ENCODE measurements at regions not wholly inside any gene's neighbourhood (a gene's known extent, or its start where the extent isn't known, plus 50 kb on each side); places are given as distances from the start of the nearest gene placed in this dataset.

GRCh38 chr4:11765849-11766453, 337.3 kb upstream of the HS3ST1 start:
- BruUV-seq (replicated peaks), result no TSS peak
- H3K4me2 ChIP-seq (ENCODE audit: insufficient read depth, low read length), result no peak overlapping the region
- ChIA-PET CTCF (ENCODE audit: low intra/inter-chr PET ratio) (no interaction called here), POLR2A (interaction anchor here (0.6 kb wide), 1 partner anchor 1663 kb away, joined by 3 read pairs; no protein-coding TSS in a partner anchor)
- 0% methylated on average over 4 of the region's 4 CpGs for WGBS (ENCODE audit: insufficient coverage, low coverage, missing lambda C conversion rate)
- H3K4me3 ChIP-seq, result no peak overlapping the region
- 0 out of 2 replicates have a peak, but pooled peaks cover 3% of the 10 kb centered on the region for H3K9me3 ChIP-seq (replicated peaks; ENCODE audit: control insufficient read depth, insufficient read depth, low read depth, low read length)
- ATAC-seq, result no peak; the same call in 2 of the 3 replicates
- peak; percentile 10 to 18 (median 14) for DNase-seq (ENCODE audit: extremely low read depth in 1 of 4, low spot score in 3 of 4)
- no peaks in the 10 kb centered on the region for H3K36me3 ChIP-seq (ENCODE audit: control insufficient read depth, insufficient read depth, low read length)
- TF ChIP-seq ZFP36 (IDR thresholded peaks at IDR 0.05; ENCODE audit: low read depth, low read length, partially characterized antibody) (no peak), CTCF (IDR thresholded peaks at IDR 0.05 in 2 of 3, conservative IDR thresholded peaks at IDR 0.05 in 1 of 3; ENCODE audit: insufficient read depth in 2 of 3, low read depth in 1 of 3, low read length in 3 of 3) (peak in 2 of 3 experiments; percentile 28 to 37; a peak in 2 of 6 replicates), RAD21 (CRISPR knock-in tag; conservative IDR thresholded peaks at IDR 0.05 in 1 of 2, IDR thresholded peaks at IDR 0.05 in 1 of 2) (0 out of 4 replicates have a peak, but pooled peaks of 1 of the 2 experiments have one; percentile 7)
- FAIRE-seq, result no peak
- no peaks in the 10 kb centered on the region for H4K20me1 ChIP-seq (replicated peaks; ENCODE audit: control insufficient read depth, insufficient read depth, low read length)
- H3K27me3 ChIP-seq (ENCODE audit: control insufficient read depth in 2 of 2, insufficient read depth in 2 of 2, low read length in 2 of 2), result no peaks in the 10 kb centered on the region
- in situ Hi-C loops (cut with MboI) (no loop called here), intact Hi-C loops (cut with micrococcal nuclease) (no loop called here)
- H3K4me1 ChIP-seq (replicated peaks in 1 of 2; ENCODE audit: control insufficient read depth in 2 of 2, insufficient read depth in 2 of 2, low read length in 2 of 2), result no peaks in the 10 kb centered on the region
- H3K9ac ChIP-seq (ENCODE audit: insufficient read depth in 1 of 2, low read depth in 2 of 2, low read length in 2 of 2), result no peak overlapping the region
- H3K27ac ChIP-seq (ENCODE audit: extremely low read depth, low read depth, low read length), result no peak overlapping the region
- H2AFZ ChIP-seq (ENCODE audit: low read depth, low read length), result no peak overlapping the region
- no peaks in the 10 kb centered on the region for H3K9me1 ChIP-seq (ENCODE audit: control insufficient read depth, insufficient read depth, low read length)
- no peaks in the 10 kb centered on the region for H3K79me2 ChIP-seq (ENCODE audit: control insufficient read depth, insufficient read depth, low read length)

Measured in K562 (cell line).